ENCODE measurements at regions not wholly inside any gene's neighbourhood (a gene's known extent, or its start where the extent isn't known, plus 50 kb on each side); places are given as distances from the start of the nearest gene placed in this dataset.

- Histone ChIP-seq H3K4me3 (no peak overlapping the region), H3K4me1 (no peaks in the 10 kb centered on the region), H3K27me3 (no peaks in the 10 kb centered on the region), H3K27ac (no peak overlapping the region), H3K36me3 (ENCODE audit: low read depth, missing control alignments) (no peaks in the 10 kb centered on the region), H3K9me3 (no peaks in the 10 kb centered on the region)
- DNase-seq, result no peak
- 81 to 86% methylated on average over 3 of the region's 3 CpGs for WGBS, 2 donors
- TF ChIP-seq CTCF (IDR thresholded peaks at IDR 0.05) (no peak), POLR2A (IDR thresholded peaks at IDR 0.05) (no peak)
- intact Hi-C loops (cut with DNase I; ENCODE audit: low total_unique reads), result no loop called here
Measured at GRCh38 chr9:26415528-26415927, 477.1 kb downstream of the CAAP1 start.

GRCh38 chr9:26413611-26414010 is 479.0 kb downstream of the CAAP1 start:
- Histone ChIP-seq H3K27ac (no peak overlapping the region), H3K4me3 (no peak overlapping the region), H3K36me3 (ENCODE audit: low read depth, missing control alignments) (no peaks in the 10 kb centered on the region), H3K27me3 (no peaks in the 10 kb centered on the region), H3K9me3 (no peaks in the 10 kb centered on the region), H3K4me1 (no peaks in the 10 kb centered on the region)
- intact Hi-C loops (cut with DNase I; ENCODE audit: low total_unique reads), result no loop called here
- DNase-seq, result no peak
- WGBS, 2 donors, result 74 to 79% methylated on average over 4 of the region's 4 CpGs
- TF ChIP-seq POLR2A (IDR thresholded peaks at IDR 0.05) (no peak), CTCF (IDR thresholded peaks at IDR 0.05) (no peak)

- no peak for TF ChIP-seq POLR2A (IDR thresholded peaks at IDR 0.05)
- TF ChIP-seq CTCF (IDR thresholded peaks at IDR 0.05), result no peak
- Histone ChIP-seq H3K9me3 (no peaks in the 10 kb centered on the region), H3K27ac (no peak overlapping the region), H3K4me1 (no peaks in the 10 kb centered on the region), H3K4me3 (no peak overlapping the region), H3K36me3 (ENCODE audit: low read depth, missing control alignments) (no peaks in the 10 kb centered on the region), H3K27me3 (no peaks in the 10 kb centered on the region)
- intact Hi-C loops (cut with DNase I; ENCODE audit: low total_unique reads), result no loop called here
- DNase-seq, result no peak
- WGBS, 2 donors, result 86 to 92% methylated on average over 1 of the region's 1 CpG
Measured at GRCh38 chr9:26412446-26412845, 480.2 kb downstream of the CAAP1 start.

- DNase-seq, result no peak
- 60 to 68% methylated on average over 2 of the region's 2 CpGs for WGBS, 2 donors
- no peak overlapping the region for H3K4me3 ChIP-seq
- no peaks in the 10 kb centered on the region for H3K9me3 ChIP-seq
- intact Hi-C loops (cut with DNase I; ENCODE audit: low total_unique reads), result no loop called here
- H3K36me3 ChIP-seq (ENCODE audit: low read depth, missing control alignments), result no peaks in the 10 kb centered on the region
- no peak overlapping the region for H3K27ac ChIP-seq
- H3K27me3 ChIP-seq, result no peaks in the 10 kb centered on the region
- TF ChIP-seq POLR2A (IDR thresholded peaks at IDR 0.05), result no peak
- TF ChIP-seq CTCF (IDR thresholded peaks at IDR 0.05), result no peak
- H3K4me1 ChIP-seq, result no peaks in the 10 kb centered on the region
Measured at GRCh38 chr9:26406676-26407075, 485.9 kb downstream of the CAAP1 start.

- TF ChIP-seq CTCF (IDR thresholded peaks at IDR 0.05) (no peak), POLR2A (IDR thresholded peaks at IDR 0.05) (no peak)
- no peak for DNase-seq
- Histone ChIP-seq H3K36me3 (ENCODE audit: low read depth, missing control alignments) (no peaks in the 10 kb centered on the region), H3K4me1 (no peaks in the 10 kb centered on the region), H3K4me3 (no peak overlapping the region), H3K27ac (no peak overlapping the region), H3K9me3 (no peaks in the 10 kb centered on the region), H3K27me3 (no peaks in the 10 kb centered on the region)
- 95 to 96% methylated on average over 4 of the region's 4 CpGs for WGBS, 2 donors
- intact Hi-C loops (cut with DNase I; ENCODE audit: low total_unique reads), result no loop called here
Measured at GRCh38 chr9:26399556-26399955, 493.0 kb downstream of the CAAP1 start.

Data from testis (tissue), 2 donors.